ENCODE measurements at regions not wholly inside any gene's neighbourhood (a gene's known extent, or its start where the extent isn't known, plus 50 kb on each side); places are given as distances from the start of the nearest gene placed in this dataset.
"Not testable (repeated sequence)": the region's sequence is repeated elsewhere in the genome, so short reads cannot be mapped to it uniquely, and the experiment has no call there.

DNA sequence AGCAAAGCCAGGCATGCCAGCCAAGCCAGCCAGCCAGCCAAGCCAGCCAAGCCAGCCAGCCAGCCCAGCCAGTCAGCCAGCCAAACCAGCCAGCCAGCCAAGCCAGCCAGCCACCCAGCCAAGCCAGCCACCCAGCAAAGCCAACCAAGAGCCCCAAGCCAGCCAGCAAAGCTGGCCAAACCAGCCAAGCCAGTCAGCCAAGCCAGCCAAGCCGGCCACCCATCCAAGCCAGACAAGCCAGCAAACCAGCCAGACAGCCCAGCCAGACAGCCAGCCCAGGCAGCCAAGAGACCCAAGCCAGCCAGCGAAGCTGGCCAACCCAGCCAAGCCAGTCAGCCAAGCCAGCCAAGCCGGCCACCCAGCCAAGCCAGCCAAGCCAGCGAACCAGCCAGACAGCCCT lies 338.3 kb upstream of the PLGLB2 start:
- not testable (repeated sequence) for DNase-seq (ENCODE audit: low spot score)

DNA sequence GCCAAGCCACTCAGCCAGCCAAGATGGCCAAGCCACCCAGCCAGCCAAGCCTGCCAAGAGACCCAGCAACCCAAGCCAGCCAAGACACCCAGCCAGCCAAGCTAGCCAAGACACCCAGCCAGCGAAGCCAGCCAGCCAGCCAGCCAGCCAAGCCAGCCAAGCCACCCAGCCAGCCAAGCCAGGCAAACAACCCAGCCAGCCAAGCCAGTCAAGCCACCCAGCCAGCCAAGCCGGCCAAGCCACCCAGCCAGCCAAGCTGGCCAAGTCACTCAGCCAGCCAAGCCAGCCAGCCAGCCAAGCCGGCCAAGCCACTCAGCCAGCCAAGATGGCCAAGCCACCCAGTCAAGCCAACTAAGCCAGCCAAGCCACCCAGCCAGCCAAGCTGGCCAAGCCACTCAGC lies 337.5 kb upstream of the PLGLB2 start:
- not testable (repeated sequence) for DNase-seq (ENCODE audit: low spot score)

GRCh38 chr2:87412036-87412820 lies 335.7 kb upstream of the PLGLB2 start:
- not testable (repeated sequence) for DNase-seq (ENCODE audit: low spot score)

DNA sequence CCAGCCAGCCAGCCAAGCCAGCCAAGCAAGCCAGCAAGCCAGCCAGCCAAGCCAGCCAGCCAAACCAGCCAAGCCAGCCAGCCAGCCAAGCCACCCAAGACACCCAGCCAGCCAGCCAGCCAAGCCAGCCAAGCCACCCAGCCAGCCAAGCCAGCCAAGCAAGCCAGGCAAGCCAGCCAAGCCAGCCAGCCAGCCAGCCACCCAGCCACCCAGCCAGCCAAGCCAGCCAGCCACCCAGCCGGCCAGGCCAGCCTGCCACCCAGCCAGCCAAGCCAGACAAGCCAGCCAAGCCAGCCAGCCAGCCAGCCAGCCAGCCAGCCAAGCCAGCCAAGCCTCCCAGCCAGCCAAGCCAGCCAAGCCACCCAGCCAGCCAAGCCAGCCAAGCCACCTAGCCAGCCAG lies 333.6 kb upstream of the PLGLB2 start:
- not testable (repeated sequence) for DNase-seq (ENCODE audit: low spot score)

- DNase-seq (ENCODE audit: low spot score) = not testable (repeated sequence)
These were observed 332.9 kb upstream of the PLGLB2 start for GRCh38 chr2:87414795-87415570.

- not testable (repeated sequence) for DNase-seq (ENCODE audit: low spot score)
These were observed 332.2 kb upstream of the PLGLB2 start for GRCh38 chr2:87415586-87416265.

DNA sequence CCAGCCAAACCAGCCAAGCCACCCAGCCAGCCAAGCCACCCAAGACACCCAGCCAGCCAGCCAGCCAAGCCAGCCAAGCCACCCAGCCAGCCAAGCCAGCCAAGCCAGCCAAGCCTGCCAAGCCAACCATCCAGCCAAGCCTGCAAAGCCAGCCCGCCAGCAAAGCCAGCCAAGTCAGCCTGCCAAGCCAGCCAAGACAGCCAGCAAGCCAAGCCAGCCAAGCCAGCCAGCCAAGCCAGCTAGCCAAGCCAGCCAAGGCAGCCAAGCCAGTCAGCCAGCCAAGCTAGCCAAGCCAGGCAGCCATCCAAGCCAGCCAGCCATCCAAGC lies 331.7 kb upstream of the PLGLB2 start:
- not testable (repeated sequence) for DNase-seq (ENCODE audit: low spot score)

GRCh38 chr2:87417147-87417546 lies 330.7 kb upstream of the PLGLB2 start:
- DNase-seq (ENCODE audit: low spot score) = not testable (repeated sequence)

GRCh38 chr2:87417742-87418567 lies 329.9 kb upstream of the PLGLB2 start:
- DNase-seq (ENCODE audit: low spot score) = not testable (repeated sequence)

DNA sequence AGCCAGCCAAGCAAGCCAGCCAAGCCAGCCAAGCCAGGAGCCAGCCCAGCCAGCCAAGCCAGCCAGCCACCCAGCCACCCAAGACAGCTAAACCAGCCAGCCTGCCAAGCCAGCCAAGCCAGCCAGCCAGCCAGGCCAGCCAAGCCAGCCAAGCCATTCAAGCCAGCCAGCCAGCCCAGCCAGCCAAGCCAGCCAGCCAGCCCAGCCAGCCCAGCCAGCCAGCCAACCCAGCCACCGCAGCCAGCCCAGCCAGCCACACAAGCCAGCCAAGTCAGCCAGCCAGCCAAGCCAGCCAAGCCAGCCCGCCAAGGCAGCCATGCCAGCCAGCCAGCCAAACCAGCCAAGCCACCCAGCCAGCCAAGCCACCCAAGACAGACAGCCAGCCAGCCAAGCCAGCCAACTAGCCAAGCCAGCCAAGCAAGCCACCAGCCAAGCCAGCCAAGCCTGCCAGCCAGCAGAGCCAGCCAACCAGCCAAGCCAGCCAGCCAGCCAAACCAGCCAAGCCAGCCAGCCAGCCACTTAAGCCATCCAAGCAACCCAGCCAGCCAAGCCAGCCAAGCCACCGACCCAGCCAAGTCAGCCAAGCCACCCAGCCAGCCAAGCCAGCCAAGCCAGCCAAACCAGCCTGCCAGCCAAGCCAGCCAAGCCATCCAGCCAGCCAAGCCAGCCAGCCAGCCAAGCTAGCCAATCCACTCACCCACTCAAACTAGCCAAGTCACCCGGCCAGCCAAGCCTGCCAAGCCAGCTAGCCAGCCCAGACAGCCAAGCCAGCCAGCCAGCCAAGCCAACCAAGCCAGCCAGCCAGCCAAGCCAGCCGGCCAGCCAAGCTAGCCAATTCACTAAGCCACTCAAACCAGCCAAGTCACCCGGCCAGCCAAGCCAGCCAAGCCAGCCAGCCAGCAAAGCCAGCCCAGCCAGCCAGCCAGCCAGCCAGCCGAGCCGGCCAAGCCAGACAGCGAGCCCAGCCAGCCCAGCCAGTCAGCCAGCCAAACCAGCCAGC lies 328.8 kb upstream of the PLGLB2 start:
- not testable (repeated sequence) for DNase-seq (ENCODE audit: low spot score)

DNA sequence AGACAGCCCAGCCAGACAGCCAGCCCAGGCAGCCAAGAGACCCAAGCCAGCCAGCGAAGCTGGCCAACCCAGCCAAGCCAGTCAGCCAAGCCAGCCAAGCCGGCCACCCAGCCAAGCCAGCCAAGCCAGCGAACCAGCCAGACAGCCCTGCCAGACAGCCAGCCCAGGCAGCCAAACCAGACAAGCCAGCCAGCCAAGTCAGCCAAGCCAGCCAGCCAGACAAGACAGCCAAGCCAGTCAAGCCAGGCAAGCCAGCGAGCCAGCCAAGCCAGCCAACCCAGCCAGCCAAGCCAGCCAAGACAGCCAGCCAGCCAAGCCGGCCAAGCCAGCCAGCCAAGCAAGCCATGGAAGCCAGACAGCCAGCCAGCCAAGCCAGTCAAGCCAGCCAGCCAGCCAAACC lies 327.9 kb upstream of the PLGLB2 start:
- not testable (repeated sequence) for DNase-seq (ENCODE audit: low spot score)

GRCh38 chr2:87420954-87421353 lies 326.9 kb upstream of the PLGLB2 start:
- not testable (repeated sequence) for DNase-seq (ENCODE audit: low spot score)

GRCh38 chr2:87423796-87424762 lies 323.8 kb upstream of the PLGLB2 start:
- not testable (repeated sequence) for DNase-seq (ENCODE audit: low spot score)

DNA sequence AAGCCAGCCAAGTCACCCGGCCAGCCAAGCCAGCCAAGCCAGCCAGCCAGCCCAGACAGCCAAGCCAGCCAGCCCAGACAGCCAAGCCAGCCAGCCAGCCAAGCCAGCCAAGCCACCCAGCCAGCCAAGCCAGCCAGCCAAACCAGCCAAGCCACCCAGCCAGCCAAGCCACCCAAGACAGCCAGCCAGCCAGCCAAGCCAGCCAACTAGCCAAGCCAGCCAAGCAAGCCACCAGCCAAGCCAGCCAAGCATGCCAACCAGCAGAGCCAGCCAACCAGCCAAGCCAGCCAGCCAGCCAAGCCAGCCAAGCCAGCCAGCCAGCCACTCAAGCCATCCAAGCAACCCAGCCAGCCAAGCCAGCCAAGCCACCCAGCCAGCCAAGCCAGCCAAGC lies 323.1 kb upstream of the PLGLB2 start:
- not testable (repeated sequence) for DNase-seq (ENCODE audit: low spot score)

GRCh38 chr2:87425191-87425590 lies 322.7 kb upstream of the PLGLB2 start:
- not testable (repeated sequence) for DNase-seq (ENCODE audit: low spot score)

DNA sequence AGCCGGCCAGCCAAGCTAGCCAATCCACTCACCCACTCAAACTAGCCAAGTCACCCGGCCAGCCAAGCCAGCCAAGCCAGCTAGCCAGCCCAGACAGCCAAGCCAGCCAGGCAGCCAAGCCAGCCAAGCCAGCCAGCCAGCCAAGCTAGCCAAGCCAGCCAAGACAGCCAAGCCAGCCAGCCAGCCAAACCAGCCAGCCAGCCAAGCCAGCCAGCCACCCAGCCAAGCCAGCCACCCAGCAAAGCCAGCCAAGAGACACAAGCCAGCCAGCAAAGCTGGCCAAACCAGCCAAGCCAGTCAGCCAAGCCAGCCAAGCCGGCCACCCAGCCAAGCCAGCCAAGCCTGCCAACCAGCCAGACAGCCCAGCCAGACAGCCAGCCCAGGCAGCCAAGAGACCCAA lies 322.2 kb upstream of the PLGLB2 start:
- DNase-seq (ENCODE audit: low spot score) = not testable (repeated sequence)

- DNase-seq (ENCODE audit: low spot score) = not testable (repeated sequence)
These were observed 319.3 kb upstream of the PLGLB2 start for GRCh38 chr2:87428452-87429130.

- not testable (repeated sequence) for DNase-seq (ENCODE audit: low spot score)
These were observed 318.5 kb upstream of the PLGLB2 start for GRCh38 chr2:87429206-87429930.

All from A172 (cell line).